ENCODE measurements at regions not wholly inside any gene's neighbourhood (a gene's known extent, or its start where the extent isn't known, plus 50 kb on each side); places are given as distances from the start of the nearest gene placed in this dataset.

- TF ChIP-seq CTCF (IDR thresholded peaks at IDR 0.05; ENCODE audit: insufficient read depth, low read length, poor library complexity, severe bottlenecking), result no peak
- no peak for DNase-seq (ENCODE audit: extremely low read depth, insufficient read length)
- Histone ChIP-seq H3K4me3 (replicated peaks; ENCODE audit: low read depth, low read length) (no peak overlapping the region), H3K27me3 (replicated peaks; ENCODE audit: control insufficient read depth, insufficient read depth, low read length) (no peaks in the 10 kb centered on the region), H3K36me3 (ENCODE audit: control insufficient read depth, insufficient read depth, low read length) (no peaks in the 10 kb centered on the region)
These were observed 63.4 kb upstream of the PAPPA start for GRCh38 chr9:116090030-116090770.

- Histone ChIP-seq H3K27me3 (replicated peaks; ENCODE audit: control insufficient read depth, insufficient read depth, low read length) (no peaks in the 10 kb centered on the region), H3K4me3 (replicated peaks; ENCODE audit: low read depth, low read length) (no peak overlapping the region), H3K36me3 (ENCODE audit: control insufficient read depth, insufficient read depth, low read length) (no peaks in the 10 kb centered on the region)
- no peak for TF ChIP-seq CTCF (IDR thresholded peaks at IDR 0.05; ENCODE audit: insufficient read depth, low read length, poor library complexity, severe bottlenecking)
- no peak for DNase-seq (ENCODE audit: extremely low read depth, insufficient read length)
These were observed 58.7 kb upstream of the PAPPA start for GRCh38 chr9:116094846-116095245.

GRCh38 chr9:116095403-116095802, 58.2 kb upstream of the PAPPA start:
- TF ChIP-seq CTCF (IDR thresholded peaks at IDR 0.05; ENCODE audit: insufficient read depth, low read length, poor library complexity, severe bottlenecking), result no peak
- Histone ChIP-seq H3K4me3 (replicated peaks; ENCODE audit: low read depth, low read length) (no peak overlapping the region), H3K27me3 (replicated peaks; ENCODE audit: control insufficient read depth, insufficient read depth, low read length) (no peaks in the 10 kb centered on the region), H3K36me3 (ENCODE audit: control insufficient read depth, insufficient read depth, low read length) (no peaks in the 10 kb centered on the region)
- no peak for DNase-seq (ENCODE audit: extremely low read depth, insufficient read length)

GRCh38 chr9:116096046-116096445, 57.5 kb upstream of the PAPPA start:
- no peak for DNase-seq (ENCODE audit: extremely low read depth, insufficient read length)
- H3K4me3 ChIP-seq (replicated peaks; ENCODE audit: low read depth, low read length), result no peak overlapping the region
- H3K27me3 ChIP-seq (replicated peaks; ENCODE audit: control insufficient read depth, insufficient read depth, low read length), result no peaks in the 10 kb centered on the region
- no peaks in the 10 kb centered on the region for H3K36me3 ChIP-seq (ENCODE audit: control insufficient read depth, insufficient read depth, low read length)
- no peak for TF ChIP-seq CTCF (IDR thresholded peaks at IDR 0.05; ENCODE audit: insufficient read depth, low read length, poor library complexity, severe bottlenecking)

DNA sequence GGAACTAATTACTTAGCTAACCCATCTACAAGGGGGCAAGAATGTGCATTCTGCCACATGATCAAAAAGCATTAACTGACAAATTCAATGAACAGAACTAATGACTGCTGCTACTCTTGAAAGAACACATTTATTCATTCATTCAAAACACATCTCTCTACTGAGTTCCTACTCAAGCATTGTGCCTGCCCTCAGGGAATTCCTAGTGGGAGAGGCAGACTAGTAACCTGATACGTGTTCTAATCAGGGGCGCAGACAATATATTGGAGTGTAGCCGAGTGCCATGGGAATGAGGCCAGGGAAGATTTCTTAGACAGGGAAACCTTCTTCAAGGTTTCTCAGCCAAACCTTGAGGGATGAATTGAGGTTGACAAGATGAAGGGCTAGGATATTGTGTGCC, 56.7 kb upstream of the PAPPA start:
- Histone ChIP-seq H3K36me3 (ENCODE audit: control insufficient read depth, insufficient read depth, low read length) (no peaks in the 10 kb centered on the region), H3K27me3 (replicated peaks; ENCODE audit: control insufficient read depth, insufficient read depth, low read length) (no peaks in the 10 kb centered on the region), H3K4me3 (replicated peaks; ENCODE audit: low read depth, low read length) (no peak overlapping the region)
- no peak for TF ChIP-seq CTCF (IDR thresholded peaks at IDR 0.05; ENCODE audit: insufficient read depth, low read length, poor library complexity, severe bottlenecking)
- DNase-seq (ENCODE audit: extremely low read depth, insufficient read length), result no peak

- TF ChIP-seq CTCF (IDR thresholded peaks at IDR 0.05; ENCODE audit: insufficient read depth, low read length, poor library complexity, severe bottlenecking), result no peak
- DNase-seq (ENCODE audit: extremely low read depth, insufficient read length), result no peak
- H3K27me3 ChIP-seq (replicated peaks; ENCODE audit: control insufficient read depth, insufficient read depth, low read length), result no peaks in the 10 kb centered on the region
These were observed 55.1 kb upstream of the PAPPA start for GRCh38 chr9:116098476-116098875.

More at GRCh38 chr9:116098476-116098875, 55.1 kb upstream of the PAPPA start:
- Histone ChIP-seq H3K4me3 (replicated peaks; ENCODE audit: low read depth, low read length) (no peak overlapping the region), H3K36me3 (ENCODE audit: control insufficient read depth, insufficient read depth, low read length) (no peaks in the 10 kb centered on the region)

Data from GM06990 (cell line).